ENCODE measurements at regions not wholly inside any gene's neighbourhood (a gene's known extent, or its start where the extent isn't known, plus 50 kb on each side); places are given as distances from the start of the nearest gene placed in this dataset.

DNA sequence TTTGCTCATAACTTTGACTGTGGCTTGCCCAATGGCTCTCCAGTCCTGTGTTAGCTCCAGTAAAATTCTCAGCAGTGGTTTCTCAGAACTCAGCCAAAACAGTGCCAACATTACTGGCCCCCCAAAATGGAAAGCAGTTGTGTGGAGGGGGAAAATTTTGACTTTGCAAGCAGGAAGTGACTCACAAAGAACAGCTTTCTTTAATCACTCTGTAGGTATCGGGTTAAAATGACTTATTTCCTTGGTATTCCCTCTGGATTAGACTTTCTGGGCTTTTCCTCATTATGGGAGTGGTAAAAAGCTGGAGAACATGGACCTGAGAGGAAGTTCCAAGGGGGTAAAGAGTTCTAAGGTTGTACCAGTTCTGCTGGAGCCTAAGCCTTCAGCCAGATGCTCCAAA lies 175.7 kb upstream of the RND3 start:
- no peaks in the 10 kb centered on the region for H3K36me3 ChIP-seq (ENCODE audit: insufficient read depth, low read length)
- H3K79me2 ChIP-seq (ENCODE audit: low read length), result no peaks in the 10 kb centered on the region
- H2AFZ ChIP-seq (ENCODE audit: low read length), result no peak overlapping the region
- 0 out of 2 replicates have a peak, but pooled peaks cover 4% of the 10 kb centered on the region for H3K9me2 ChIP-seq (replicated peaks; ENCODE audit: insufficient read depth, low read length)
- H3K4me2 ChIP-seq (ENCODE audit: low read depth, low read length, poor library complexity, severe bottlenecking), result no peak overlapping the region
- H3K9ac ChIP-seq (ENCODE audit: low read length), result no peak overlapping the region
- no peaks in the 10 kb centered on the region for H4K20me1 ChIP-seq (ENCODE audit: insufficient read depth, low read depth, low read length)
- no peaks in the 10 kb centered on the region for H3K27me3 ChIP-seq (ENCODE audit: low read length)
- no peak overlapping the region for H3K4me3 ChIP-seq (ENCODE audit: low read length)
- H3K9me3 ChIP-seq (ENCODE audit: low read length), result no peaks in the 10 kb centered on the region
- H3K27ac ChIP-seq (ENCODE audit: low read length), result no peak overlapping the region
- DNase-seq, result no peak
- no peaks in the 10 kb centered on the region for H3K4me1 ChIP-seq (ENCODE audit: low read length)

DNA sequence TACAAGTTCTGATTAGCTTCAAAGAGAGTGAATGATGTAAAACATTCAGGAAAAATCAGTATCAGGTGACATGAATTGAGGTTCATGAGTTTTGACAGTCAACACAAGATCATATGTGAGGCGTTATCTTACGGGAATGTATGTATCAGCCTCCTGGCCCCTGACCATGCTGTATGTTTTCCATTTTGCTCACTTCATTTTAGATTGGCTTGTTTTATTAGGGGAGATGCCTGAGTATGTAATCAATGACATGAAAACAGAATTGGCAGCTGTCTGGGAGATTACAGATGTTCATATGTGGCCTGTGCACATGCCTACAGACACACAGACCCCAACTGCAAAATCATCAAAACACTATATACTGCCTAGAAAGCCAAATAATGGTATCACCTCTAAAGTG lies 168.5 kb upstream of the RND3 start:
- no peak overlapping the region for H2AFZ ChIP-seq (ENCODE audit: low read length)
- H3K79me2 ChIP-seq (ENCODE audit: low read length), result no peaks in the 10 kb centered on the region
- no peak for DNase-seq
- no peak overlapping the region for H3K27ac ChIP-seq (ENCODE audit: low read length)
- H3K4me1 ChIP-seq (ENCODE audit: low read length), result no peaks in the 10 kb centered on the region
- H3K9me2 ChIP-seq (replicated peaks; ENCODE audit: insufficient read depth, low read length), result no peaks in the 10 kb centered on the region
- H4K20me1 ChIP-seq (ENCODE audit: insufficient read depth, low read depth, low read length), result no peaks in the 10 kb centered on the region
- 0 out of 2 replicates have a peak, but pooled peaks cover 6% of the 10 kb centered on the region for H3K9me3 ChIP-seq (ENCODE audit: low read length)
- no peak overlapping the region for H3K4me3 ChIP-seq (ENCODE audit: low read length)
- H3K27me3 ChIP-seq (ENCODE audit: low read length), result no peaks in the 10 kb centered on the region
- H3K4me2 ChIP-seq (ENCODE audit: low read depth, low read length, poor library complexity, severe bottlenecking), result no peak overlapping the region
- no peak overlapping the region for H3K9ac ChIP-seq (ENCODE audit: low read length)
- no peaks in the 10 kb centered on the region for H3K36me3 ChIP-seq (ENCODE audit: insufficient read depth, low read length)

DNA sequence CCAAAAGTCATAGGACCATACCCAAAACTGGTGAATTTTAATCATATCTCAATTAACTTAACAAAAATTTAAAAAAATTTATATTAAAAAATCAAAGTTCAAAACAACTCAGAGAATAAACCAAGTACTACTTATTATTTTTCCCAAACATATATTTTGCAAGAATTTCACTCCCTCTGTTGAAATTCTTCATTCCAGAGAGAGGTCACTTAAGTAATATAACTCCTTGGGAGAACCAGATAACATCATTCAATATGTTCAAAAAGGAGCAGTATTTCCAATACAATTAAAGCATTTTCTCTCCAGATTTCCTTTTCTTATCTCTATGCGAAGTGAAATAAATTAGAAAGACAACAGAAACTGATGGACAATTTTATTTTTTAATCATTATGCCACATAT lies 165.9 kb upstream of the RND3 start:
- no peaks in the 10 kb centered on the region for H3K4me1 ChIP-seq (ENCODE audit: low read length)
- H3K4me2 ChIP-seq (ENCODE audit: low read depth, low read length, poor library complexity, severe bottlenecking), result no peak overlapping the region
- H3K36me3 ChIP-seq (ENCODE audit: insufficient read depth, low read length), result no peaks in the 10 kb centered on the region
- no peak for DNase-seq
- H3K9me2 ChIP-seq (replicated peaks; ENCODE audit: insufficient read depth, low read length), result no peaks in the 10 kb centered on the region
- H3K9ac ChIP-seq (ENCODE audit: low read length), result no peak overlapping the region
- no peaks in the 10 kb centered on the region for H3K79me2 ChIP-seq (ENCODE audit: low read length)
- H2AFZ ChIP-seq (ENCODE audit: low read length), result no peak overlapping the region
- H3K9me3 ChIP-seq (ENCODE audit: low read length), result 0 out of 2 replicates have a peak, but pooled peaks cover 6% of the 10 kb centered on the region
- H4K20me1 ChIP-seq (ENCODE audit: insufficient read depth, low read depth, low read length), result no peaks in the 10 kb centered on the region
- no peaks in the 10 kb centered on the region for H3K27me3 ChIP-seq (ENCODE audit: low read length)
- no peak overlapping the region for H3K27ac ChIP-seq (ENCODE audit: low read length)
- H3K4me3 ChIP-seq (ENCODE audit: low read length), result no peak overlapping the region

DNA sequence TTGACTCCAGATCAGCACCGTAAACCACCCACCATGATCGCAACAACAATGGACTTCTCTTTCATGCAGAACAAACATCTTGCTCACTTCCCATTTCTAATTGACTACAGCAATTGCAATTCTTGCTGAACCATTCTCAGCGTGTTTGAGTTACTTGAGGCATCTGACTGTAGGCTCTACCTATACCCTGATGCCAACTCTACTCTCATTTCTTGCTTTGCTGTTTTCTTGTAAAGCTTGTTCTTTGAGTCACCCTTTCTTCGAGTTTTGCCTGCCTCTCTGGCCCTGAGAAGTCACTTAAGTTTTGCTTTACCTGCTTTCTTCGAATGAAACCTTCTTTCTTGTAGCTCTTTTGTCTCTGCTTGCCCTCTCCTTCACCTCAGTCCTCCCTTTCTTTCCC lies 160.5 kb upstream of the RND3 start:
- H3K9ac ChIP-seq (ENCODE audit: low read length), result no peak overlapping the region

DNA sequence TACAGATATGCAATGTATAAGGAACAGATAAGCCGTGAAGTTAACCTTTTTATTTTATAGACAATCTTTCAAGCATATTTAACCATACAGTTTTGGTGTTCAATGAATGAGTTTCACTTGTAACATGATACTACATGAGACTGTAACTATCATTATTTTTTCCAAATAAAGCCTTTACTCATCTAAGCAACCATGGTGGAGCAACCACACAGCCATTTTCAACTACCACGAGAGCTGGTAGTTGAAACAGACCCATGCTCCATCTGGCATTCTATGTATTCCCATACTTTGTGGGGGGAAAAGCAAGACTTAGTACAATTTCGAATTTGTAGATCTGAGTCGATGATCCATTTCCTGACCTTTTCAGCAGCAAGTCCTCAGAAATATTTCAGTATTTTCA lies 159.3 kb upstream of the RND3 start:
- H3K9me3 ChIP-seq (ENCODE audit: low read length), result 0 out of 2 replicates have a peak, but pooled peaks cover 1% of the 10 kb centered on the region
- no peak overlapping the region for H2AFZ ChIP-seq (ENCODE audit: low read length)
- H3K4me3 ChIP-seq (ENCODE audit: low read length), result no peak overlapping the region
- H3K9ac ChIP-seq (ENCODE audit: low read length), result no peak overlapping the region
- H3K4me1 ChIP-seq (ENCODE audit: low read length), result no peaks in the 10 kb centered on the region
- H3K27ac ChIP-seq (ENCODE audit: low read length), result no peak overlapping the region
- H3K27me3 ChIP-seq (ENCODE audit: low read length), result no peaks in the 10 kb centered on the region
- H3K36me3 ChIP-seq (ENCODE audit: insufficient read depth, low read length), result no peaks in the 10 kb centered on the region
- no peaks in the 10 kb centered on the region for H4K20me1 ChIP-seq (ENCODE audit: insufficient read depth, low read depth, low read length)
- H3K9me2 ChIP-seq (replicated peaks; ENCODE audit: insufficient read depth, low read length), result no peaks in the 10 kb centered on the region
- DNase-seq, result no peak
- H3K4me2 ChIP-seq (ENCODE audit: low read depth, low read length, poor library complexity, severe bottlenecking), result no peak overlapping the region
- H3K79me2 ChIP-seq (ENCODE audit: low read length), result no peaks in the 10 kb centered on the region

More for the DNA sequence above, 160.5 kb upstream of the RND3 start:
- no peak for DNase-seq
- H3K27me3 ChIP-seq (ENCODE audit: low read length), result no peaks in the 10 kb centered on the region
- H3K9me2 ChIP-seq (replicated peaks; ENCODE audit: insufficient read depth, low read length), result no peaks in the 10 kb centered on the region
- H3K79me2 ChIP-seq (ENCODE audit: low read length), result no peaks in the 10 kb centered on the region
- no peak overlapping the region for H3K27ac ChIP-seq (ENCODE audit: low read length)
- H3K4me1 ChIP-seq (ENCODE audit: low read length), result no peaks in the 10 kb centered on the region
- H3K9me3 ChIP-seq (ENCODE audit: low read length), result 0 out of 2 replicates have a peak, but pooled peaks cover 6% of the 10 kb centered on the region
- no peaks in the 10 kb centered on the region for H3K36me3 ChIP-seq (ENCODE audit: insufficient read depth, low read length)
- no peak overlapping the region for H3K4me3 ChIP-seq (ENCODE audit: low read length)
- H4K20me1 ChIP-seq (ENCODE audit: insufficient read depth, low read depth, low read length), result no peaks in the 10 kb centered on the region
- no peak overlapping the region for H3K4me2 ChIP-seq (ENCODE audit: low read depth, low read length, poor library complexity, severe bottlenecking)
- H2AFZ ChIP-seq (ENCODE audit: low read length), result no peak overlapping the region

DNA sequence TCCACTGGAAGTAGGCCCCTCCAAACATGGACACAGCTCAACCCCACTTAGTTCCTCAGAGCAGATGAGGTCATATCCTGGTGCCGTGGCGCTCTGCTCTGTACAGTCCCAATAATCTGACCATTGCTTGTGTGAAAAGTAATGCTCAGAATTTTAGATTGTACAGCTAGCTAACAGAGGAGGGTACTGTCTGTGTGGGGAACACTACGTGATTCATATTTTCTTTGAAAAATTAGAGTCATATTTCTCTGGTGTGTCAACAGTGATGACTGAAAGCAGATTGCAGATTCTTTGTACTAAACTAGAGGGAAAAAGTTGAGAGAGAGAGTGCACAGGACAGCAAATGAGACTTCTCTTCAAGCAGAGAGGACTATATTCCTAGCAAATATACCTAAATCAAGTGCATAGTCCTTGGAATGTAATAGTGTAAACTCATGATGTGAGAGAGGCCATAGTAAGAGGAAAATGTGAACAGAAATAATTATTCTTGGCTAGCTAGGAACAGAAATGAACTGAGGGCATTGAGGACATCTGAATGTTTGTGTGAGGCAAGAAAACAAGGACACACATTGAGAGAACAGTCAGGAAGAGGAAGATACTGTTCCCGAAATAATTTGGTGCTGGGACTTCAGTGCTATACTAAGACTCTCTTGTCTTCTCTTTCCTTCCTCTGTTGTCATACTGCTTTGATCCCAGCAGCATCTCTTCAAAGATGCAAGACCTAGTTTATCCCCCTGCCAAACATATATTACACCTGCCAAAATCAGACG lies 157.0 kb upstream of the RND3 start:
- no peaks in the 10 kb centered on the region for H4K20me1 ChIP-seq (ENCODE audit: insufficient read depth, low read depth, low read length)
- no peaks in the 10 kb centered on the region for H3K27me3 ChIP-seq (ENCODE audit: low read length)
- no peaks in the 10 kb centered on the region for H3K9me2 ChIP-seq (replicated peaks; ENCODE audit: insufficient read depth, low read length)

DNA sequence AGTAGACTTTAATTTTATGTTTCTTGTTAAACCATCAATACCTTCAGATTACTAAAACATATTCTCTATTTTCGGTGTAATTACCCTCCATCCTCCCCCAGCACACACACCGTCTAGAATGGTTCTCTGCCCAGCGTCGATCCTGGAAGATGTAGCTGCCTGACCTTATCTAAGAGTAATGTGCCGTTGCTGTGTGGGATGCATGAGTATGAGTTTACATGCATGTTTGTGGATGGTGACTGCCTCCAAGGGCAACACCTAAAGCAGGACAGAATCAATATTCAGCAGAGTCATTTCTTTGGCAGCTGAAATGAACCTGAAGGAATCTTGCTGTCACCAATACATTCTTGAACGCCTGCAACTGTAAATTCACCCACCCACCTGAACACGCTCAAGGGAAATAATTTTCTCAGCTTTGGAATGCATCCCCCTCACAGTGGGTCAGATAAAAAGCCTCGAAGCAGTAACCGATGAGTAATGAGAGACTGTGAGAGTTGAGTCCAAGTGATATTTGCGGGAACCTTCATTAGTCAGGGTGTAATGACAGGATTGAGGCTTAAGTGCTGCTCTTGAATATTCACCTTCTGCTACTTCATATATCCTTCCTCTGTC lies 155.8 kb upstream of the RND3 start:
- no peak overlapping the region for H3K4me3 ChIP-seq (ENCODE audit: low read length)
- H4K20me1 ChIP-seq (ENCODE audit: insufficient read depth, low read depth, low read length), result no peaks in the 10 kb centered on the region
- H3K9me2 ChIP-seq (replicated peaks; ENCODE audit: insufficient read depth, low read length), result no peaks in the 10 kb centered on the region
- no peaks in the 10 kb centered on the region for H3K36me3 ChIP-seq (ENCODE audit: insufficient read depth, low read length)
- H3K27ac ChIP-seq (ENCODE audit: low read length), result no peak overlapping the region
- H3K4me1 ChIP-seq (ENCODE audit: low read length), result no peaks in the 10 kb centered on the region
- H2AFZ ChIP-seq (ENCODE audit: low read length), result no peak overlapping the region
- no peak overlapping the region for H3K9ac ChIP-seq (ENCODE audit: low read length)
- no peak for DNase-seq
- H3K9me3 ChIP-seq (ENCODE audit: low read length), result no peaks in the 10 kb centered on the region
- no peaks in the 10 kb centered on the region for H3K79me2 ChIP-seq (ENCODE audit: low read length)
- no peaks in the 10 kb centered on the region for H3K27me3 ChIP-seq (ENCODE audit: low read length)
- H3K4me2 ChIP-seq (ENCODE audit: low read depth, low read length, poor library complexity, severe bottlenecking), result no peak overlapping the region

More for the DNA sequence above, 157.0 kb upstream of the RND3 start:
- no peak for DNase-seq
- no peaks in the 10 kb centered on the region for H3K4me1 ChIP-seq (ENCODE audit: low read length)
- H2AFZ ChIP-seq (ENCODE audit: low read length), result no peak overlapping the region
- H3K36me3 ChIP-seq (ENCODE audit: insufficient read depth, low read length), result no peaks in the 10 kb centered on the region
- H3K9ac ChIP-seq (ENCODE audit: low read length), result no peak overlapping the region
- H3K4me3 ChIP-seq (ENCODE audit: low read length), result no peak overlapping the region
- no peak overlapping the region for H3K27ac ChIP-seq (ENCODE audit: low read length)
- no peaks in the 10 kb centered on the region for H3K9me3 ChIP-seq (ENCODE audit: low read length)
- H3K4me2 ChIP-seq (ENCODE audit: low read depth, low read length, poor library complexity, severe bottlenecking), result no peak overlapping the region
- no peaks in the 10 kb centered on the region for H3K79me2 ChIP-seq (ENCODE audit: low read length)

DNA sequence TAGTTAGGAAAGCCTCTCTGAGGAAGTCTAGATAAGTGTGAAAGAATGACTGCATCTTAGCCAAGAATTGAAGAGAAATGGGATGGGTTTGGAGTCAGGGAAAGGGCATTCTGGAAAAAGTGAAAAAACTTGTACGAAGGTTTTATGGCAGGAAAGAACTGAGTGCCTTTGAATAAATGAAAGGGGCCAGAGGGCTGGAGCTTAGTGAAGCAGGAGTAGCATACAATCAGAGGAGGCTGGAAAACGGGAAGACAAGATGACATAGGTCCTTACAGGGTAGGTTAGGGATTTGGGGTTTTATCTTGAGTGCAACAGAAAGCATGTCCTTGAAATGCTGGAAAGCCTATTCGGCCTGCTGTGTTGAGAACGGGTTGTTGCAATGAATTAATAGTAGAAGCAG lies 152.6 kb upstream of the RND3 start:
- H3K79me2 ChIP-seq (ENCODE audit: low read length), result no peaks in the 10 kb centered on the region
- no peak overlapping the region for H3K27ac ChIP-seq (ENCODE audit: low read length)
- no peaks in the 10 kb centered on the region for H3K4me1 ChIP-seq (ENCODE audit: low read length)
- no peak overlapping the region for H2AFZ ChIP-seq (ENCODE audit: low read length)
- no peak overlapping the region for H3K4me2 ChIP-seq (ENCODE audit: low read depth, low read length, poor library complexity, severe bottlenecking)
- no peak overlapping the region for H3K4me3 ChIP-seq (ENCODE audit: low read length)
- H3K27me3 ChIP-seq (ENCODE audit: low read length), result no peaks in the 10 kb centered on the region
- H3K36me3 ChIP-seq (ENCODE audit: insufficient read depth, low read length), result no peaks in the 10 kb centered on the region
- no peaks in the 10 kb centered on the region for H3K9me3 ChIP-seq (ENCODE audit: low read length)
- DNase-seq, result no peak
- H4K20me1 ChIP-seq (ENCODE audit: insufficient read depth, low read depth, low read length), result no peaks in the 10 kb centered on the region
- no peak overlapping the region for H3K9ac ChIP-seq (ENCODE audit: low read length)
- no peaks in the 10 kb centered on the region for H3K9me2 ChIP-seq (replicated peaks; ENCODE audit: insufficient read depth, low read length)
